ENCODE measurements at regions not wholly inside any gene's neighbourhood (a gene's known extent, or its start where the extent isn't known, plus 50 kb on each side); places are given as distances from the start of the nearest gene placed in this dataset.

- H3K27ac ChIP-seq (ENCODE audit: insufficient read length, low read depth, low read length): no peak overlapping the region
- no peak overlapping the region for H3K4ac ChIP-seq (ENCODE audit: low read depth, low read length)
- Mint-ChIP-seq H3K27ac (peak overlapping the region in 2 of 3 experiments; percentile 84 to 89; a peak in 3 of 7 replicates), H3K27me3 (ENCODE audit: low read depth) (no peaks in the 10 kb centered on the region), H3K36me3 (ENCODE audit: insufficient read depth in 1 of 3, low read depth in 3 of 3) (peaks cover 3 to 13% (median 4%) of the 10 kb centered on the region in 3 experiments; a peak in 4 of 7 replicates), H3K4me1 (peaks cover 53 to 60% of the 10 kb centered on the region in 2 experiments), H3K9me3 (peaks cover under 1 to 3% of the 10 kb centered on the region in 2 experiments; a peak in 3 of 5 replicates), H3K4me3 (no peak overlapping the region; a peak in 1 of 5 replicates)
- H3K79me1 ChIP-seq (ENCODE audit: insufficient read depth, low read depth, low read length, poor library complexity, severe bottlenecking): no peaks in the 10 kb centered on the region
- H4K8ac ChIP-seq (replicated peaks; ENCODE audit: insufficient read length, low read depth, low read length): no peak overlapping the region
- no peak overlapping the region for H3K4me2 ChIP-seq (ENCODE audit: insufficient read depth, insufficient read length, low read length)
- no peak overlapping the region for H2AK5ac ChIP-seq (ENCODE audit: insufficient read length, low read length)
- H2BK5ac ChIP-seq (ENCODE audit: insufficient read length, low read length): no peak overlapping the region
- H3K9ac ChIP-seq (ENCODE audit: extremely low read depth, insufficient read length, low read length): no peak overlapping the region
- no peak overlapping the region for H4K5ac ChIP-seq (ENCODE audit: insufficient read length, low read depth, low read length)
- H2BK120ac ChIP-seq (ENCODE audit: low read depth, low read length, poor library complexity, severe bottlenecking): no peak overlapping the region
- no peak overlapping the region for H2BK20ac ChIP-seq (ENCODE audit: low read depth, low read length, poor library complexity, severe bottlenecking)
- H3K56ac ChIP-seq (ENCODE audit: insufficient read length, low read depth, low read length): no peak overlapping the region
- no peak overlapping the region for H2AFZ ChIP-seq (ENCODE audit: low read length)
- no peaks in the 10 kb centered on the region for H4K20me1 ChIP-seq (ENCODE audit: control insufficient read depth, insufficient read depth, insufficient read length)
- H3K18ac ChIP-seq (ENCODE audit: insufficient read length, low read depth, low read length): no peak overlapping the region
- peaks cover 15% of the 10 kb centered on the region; the same call in 1 of the 2 replicates for H3K4me1 ChIP-seq (ENCODE audit: insufficient read depth, low read length)
- no peaks in the 10 kb centered on the region for H3K23me2 ChIP-seq (ENCODE audit: insufficient read length, low read depth, low read length, poor library complexity, severe bottlenecking)
- H2BK12ac ChIP-seq (ENCODE audit: insufficient read length, low read depth, low read length): no peak overlapping the region
- no peaks in the 10 kb centered on the region for H3K9me3 ChIP-seq (ENCODE audit: control insufficient read depth, low read depth, low read length)
- no peaks in the 10 kb centered on the region for H3K79me2 ChIP-seq (ENCODE audit: insufficient read depth, low read length)
- H4K91ac ChIP-seq (ENCODE audit: insufficient read length, low read depth, low read length): no peak overlapping the region
- no CpG with 5 or more reads among the region's 6 CpGs for WGBS (ENCODE audit: extremely low coverage, insufficient read length, low lambda C conversion rate)
- H3K27me3 ChIP-seq (ENCODE audit: insufficient read depth, low read length): no peaks in the 10 kb centered on the region
- TF ChIP-seq CTCF (conservative IDR thresholded peaks at IDR 0.05): peak; percentile 50
- no peak overlapping the region for H2BK15ac ChIP-seq (ENCODE audit: low read depth, low read length)
- H3T11ph ChIP-seq (ENCODE audit: low read length): no peak overlapping the region
- no peak overlapping the region for H3K23ac ChIP-seq (ENCODE audit: insufficient read length, low read depth, low read length)
- no peak overlapping the region for H3K14ac ChIP-seq (ENCODE audit: insufficient read depth, low read length)
- DNase-seq: peak; percentile 72
Measured at GRCh38 chr13:50387051-50387581, 371.9 kb downstream of the KCNRG start.

Data from H9 (cell line).